Activated naive CD8-positive, alpha-beta T cell treated with anti-CD3 and anti-CD28 coated beads, Interleukin-2, amount 50 U/mL, for 24 hours (primary cell): ENCODE measurements at regions not wholly inside any gene's neighbourhood (a gene's known extent, or its start where the extent isn't known, plus 50 kb on each side); places are given as distances from the start of the nearest gene placed in this dataset.
"Not testable (repeated sequence)": the region's sequence is repeated elsewhere in the genome, so short reads cannot be mapped to it uniquely, and the experiment has no call there.

Experiments used
- ATAC-seq: fragments of 150-1000 bp; cut with Tn5 transposase; one replicate; pipeline ENCODE4 v1.10.0; 2021
- DNase-seq: peaks from one replicate; pipeline ENCODE4 v3.0.0; 2021
- H3K27ac Mint-ChIP-seq: one replicate; pipeline ENCODE4 v1.8.0; 2021; ENCODE audit warnings: mild to moderate bottlenecking, mixed read lengths
- H3K27me3 Mint-ChIP-seq: one replicate; pipeline ENCODE4 v1.8.0; 2021; ENCODE audit warnings: mixed read lengths
- H3K36me3 Mint-ChIP-seq: one replicate; pipeline ENCODE4 v1.8.0; 2021; ENCODE audit warnings: low read depth, mixed read lengths
- H3K4me1 Mint-ChIP-seq: one replicate; pipeline ENCODE4 v1.8.0; 2021; ENCODE audit warnings: mixed read lengths
- H3K4me3 Mint-ChIP-seq: one replicate; pipeline ENCODE4 v1.8.0; 2021; ENCODE audit warnings: mild to moderate bottlenecking, moderate library complexity, mixed read lengths
- H3K9me3 Mint-ChIP-seq: one replicate; pipeline ENCODE4 v1.8.0; 2021; ENCODE audit warnings: mixed read lengths

GRCh38 chr5:13143630-13144029 is 800.9 kb downstream of the DNAH5 start:
- H3K9me3 Mint-ChIP-seq, result peaks cover 6% of the 10 kb centered on the region
- DNase-seq (no peak), ATAC-seq (no peak)
- H3K27me3 Mint-ChIP-seq, result no peaks in the 10 kb centered on the region
- no peaks in the 10 kb centered on the region for H3K36me3 Mint-ChIP-seq
- H3K4me1 Mint-ChIP-seq, result no peaks in the 10 kb centered on the region
- no peak overlapping the region for H3K4me3 Mint-ChIP-seq
- no peak overlapping the region for H3K27ac Mint-ChIP-seq

- H3K4me1 Mint-ChIP-seq, result no peaks in the 10 kb centered on the region
- ATAC-seq, result no peak
- no peaks in the 10 kb centered on the region for H3K27me3 Mint-ChIP-seq
- no peak for DNase-seq
- no peaks in the 10 kb centered on the region for H3K36me3 Mint-ChIP-seq
- no peak overlapping the region for H3K27ac Mint-ChIP-seq
- H3K9me3 Mint-ChIP-seq, result peaks cover 6% of the 10 kb centered on the region
- no peak overlapping the region for H3K4me3 Mint-ChIP-seq
These were observed 801.3 kb downstream of the DNAH5 start for GRCh38 chr5:13143214-13143613.

- no peaks in the 10 kb centered on the region for H3K27me3 Mint-ChIP-seq
- H3K4me3 Mint-ChIP-seq, result no peak overlapping the region
- no peaks in the 10 kb centered on the region for H3K9me3 Mint-ChIP-seq
- H3K36me3 Mint-ChIP-seq, result no peaks in the 10 kb centered on the region
- H3K27ac Mint-ChIP-seq, result no peak overlapping the region
- ATAC-seq (no peak), DNase-seq (no peak)
- H3K4me1 Mint-ChIP-seq, result no peaks in the 10 kb centered on the region
These were observed 810.5 kb downstream of the DNAH5 start for GRCh38 chr5:13133951-13134350.

- Mint-ChIP-seq H3K27ac (no peak overlapping the region), H3K36me3 (no peaks in the 10 kb centered on the region), H3K27me3 (no peaks in the 10 kb centered on the region), H3K9me3 (no peaks in the 10 kb centered on the region), H3K4me3 (no peak overlapping the region), H3K4me1 (no peaks in the 10 kb centered on the region)
- no peak for DNase-seq
- no peak for ATAC-seq
These were observed 829.0 kb downstream of the DNAH5 start for GRCh38 chr5:13115476-13115875.

- Mint-ChIP-seq H3K27me3 (no peaks in the 10 kb centered on the region), H3K9me3 (no peaks in the 10 kb centered on the region), H3K27ac (no peak overlapping the region), H3K4me3 (no peak overlapping the region), H3K36me3 (no peaks in the 10 kb centered on the region), H3K4me1 (no peaks in the 10 kb centered on the region)
- ATAC-seq, result no peak
- no peak for DNase-seq
These were observed 836.2 kb downstream of the DNAH5 start for GRCh38 chr5:13108265-13108664.

GRCh38 chr5:13107537-13107936 is 837.0 kb downstream of the DNAH5 start:
- H3K4me3 Mint-ChIP-seq, result no peak overlapping the region
- no peaks in the 10 kb centered on the region for H3K4me1 Mint-ChIP-seq
- no peak for ATAC-seq
- H3K36me3 Mint-ChIP-seq, result no peaks in the 10 kb centered on the region
- H3K9me3 Mint-ChIP-seq, result no peaks in the 10 kb centered on the region
- no peaks in the 10 kb centered on the region for H3K27me3 Mint-ChIP-seq
- no peak for DNase-seq
- H3K27ac Mint-ChIP-seq, result no peak overlapping the region

- H3K4me1 Mint-ChIP-seq, result no peaks in the 10 kb centered on the region
- no peak overlapping the region for H3K27ac Mint-ChIP-seq
- no peak for ATAC-seq
- H3K36me3 Mint-ChIP-seq, result no peaks in the 10 kb centered on the region
- H3K27me3 Mint-ChIP-seq, result no peaks in the 10 kb centered on the region
- no peak for DNase-seq
- H3K9me3 Mint-ChIP-seq, result peaks cover 14% of the 10 kb centered on the region
- H3K4me3 Mint-ChIP-seq, result no peak overlapping the region
These were observed 863.4 kb downstream of the DNAH5 start for GRCh38 chr5:13081116-13081515.

GRCh38 chr5:13072936-13073335 is 871.6 kb downstream of the DNAH5 start:
- not testable (repeated sequence) for H3K36me3 Mint-ChIP-seq, ATAC-seq, H3K27me3 Mint-ChIP-seq, DNase-seq, H3K4me1 Mint-ChIP-seq, H3K27ac Mint-ChIP-seq, H3K4me3 Mint-ChIP-seq
- peaks cover 30% of the 10 kb centered on the region for H3K9me3 Mint-ChIP-seq

GRCh38 chr5:13063088-13063487 is 881.4 kb downstream of the DNAH5 start:
- H3K36me3 Mint-ChIP-seq, result no peaks in the 10 kb centered on the region
- H3K27ac Mint-ChIP-seq, result no peak overlapping the region
- H3K27me3 Mint-ChIP-seq, result no peaks in the 10 kb centered on the region
- ATAC-seq, result no peak
- H3K9me3 Mint-ChIP-seq, result peaks cover 9% of the 10 kb centered on the region
- H3K4me3 Mint-ChIP-seq, result no peak overlapping the region
- DNase-seq, result no peak
- H3K4me1 Mint-ChIP-seq, result no peaks in the 10 kb centered on the region

- Mint-ChIP-seq H3K27ac (no peak overlapping the region), H3K4me3 (no peak overlapping the region), H3K4me1 (no peaks in the 10 kb centered on the region), H3K27me3 (no peaks in the 10 kb centered on the region), H3K9me3 (peaks cover 19% of the 10 kb centered on the region), H3K36me3 (no peaks in the 10 kb centered on the region)
- no peak for DNase-seq
- ATAC-seq, result no peak
These were observed 898.5 kb downstream of the DNAH5 start for GRCh38 chr5:13045897-13046551.

GRCh38 chr5:13034061-13034460 is 910.4 kb downstream of the DNAH5 start:
- H3K4me3 Mint-ChIP-seq, result no peak overlapping the region
- H3K4me1 Mint-ChIP-seq, result no peaks in the 10 kb centered on the region
- no peak overlapping the region for H3K27ac Mint-ChIP-seq
- no peak for DNase-seq
- peaks cover 10% of the 10 kb centered on the region for H3K9me3 Mint-ChIP-seq
- no peak for ATAC-seq
- H3K36me3 Mint-ChIP-seq, result no peaks in the 10 kb centered on the region
- no peaks in the 10 kb centered on the region for H3K27me3 Mint-ChIP-seq

GRCh38 chr5:13029211-13029610 is 915.3 kb downstream of the DNAH5 start:
- Mint-ChIP-seq H3K27me3 (no peaks in the 10 kb centered on the region), H3K4me3 (no peak overlapping the region), H3K9me3 (peaks cover 34% of the 10 kb centered on the region), H3K4me1 (no peaks in the 10 kb centered on the region), H3K36me3 (no peaks in the 10 kb centered on the region), H3K27ac (no peak overlapping the region)
- ATAC-seq (no peak), DNase-seq (no peak)

- H3K4me3 Mint-ChIP-seq, result no peak overlapping the region
- no peaks in the 10 kb centered on the region for H3K4me1 Mint-ChIP-seq
- H3K36me3 Mint-ChIP-seq, result no peaks in the 10 kb centered on the region
- peaks cover 30% of the 10 kb centered on the region for H3K9me3 Mint-ChIP-seq
- H3K27ac Mint-ChIP-seq, result no peak overlapping the region
- ATAC-seq (no peak), DNase-seq (no peak)
- H3K27me3 Mint-ChIP-seq, result no peaks in the 10 kb centered on the region
These were observed 916.6 kb downstream of the DNAH5 start for GRCh38 chr5:13027874-13028273.

GRCh38 chr5:13019729-13020128 is 924.8 kb downstream of the DNAH5 start:
- H3K4me1 Mint-ChIP-seq, result no peaks in the 10 kb centered on the region
- no peak overlapping the region for H3K4me3 Mint-ChIP-seq
- no peak for ATAC-seq
- H3K27me3 Mint-ChIP-seq, result no peaks in the 10 kb centered on the region
- DNase-seq, result no peak
- no peak overlapping the region for H3K27ac Mint-ChIP-seq
- peaks cover 9% of the 10 kb centered on the region for H3K9me3 Mint-ChIP-seq
- no peaks in the 10 kb centered on the region for H3K36me3 Mint-ChIP-seq

- H3K4me3 Mint-ChIP-seq, result no peak overlapping the region
- no peak overlapping the region for H3K27ac Mint-ChIP-seq
- no peaks in the 10 kb centered on the region for H3K36me3 Mint-ChIP-seq
- ATAC-seq, result no peak
- H3K4me1 Mint-ChIP-seq, result no peaks in the 10 kb centered on the region
- no peaks in the 10 kb centered on the region for H3K27me3 Mint-ChIP-seq
- no peak for DNase-seq
- peaks cover 31% of the 10 kb centered on the region for H3K9me3 Mint-ChIP-seq
These were observed 941.0 kb downstream of the DNAH5 start for GRCh38 chr5:13003457-13003856.

- no peak for ATAC-seq
- Mint-ChIP-seq H3K4me1 (no peaks in the 10 kb centered on the region), H3K4me3 (no peak overlapping the region), H3K27me3 (no peaks in the 10 kb centered on the region), H3K36me3 (no peaks in the 10 kb centered on the region), H3K27ac (no peak overlapping the region), H3K9me3 (peaks cover 28% of the 10 kb centered on the region)
- no peak for DNase-seq
These were observed 944.8 kb downstream of the DNAH5 start for GRCh38 chr5:12999667-13000066.
